ENCODE measurements at regions not wholly inside any gene's neighbourhood (a gene's known extent, or its start where the extent isn't known, plus 50 kb on each side); places are given as distances from the start of the nearest gene placed in this dataset.
"Not testable (repeated sequence)": the region's sequence is repeated elsewhere in the genome, so short reads cannot be mapped to it uniquely, and the experiment has no call there.

- no peaks in the 10 kb centered on the region for H3K27me3 ChIP-seq (ENCODE audit: insufficient read depth, low read length)
- no peaks in the 10 kb centered on the region for H3K9me3 ChIP-seq (ENCODE audit: insufficient read depth, low read depth, low read length)
These were observed 694.3 kb upstream of the TBX3 start for GRCh38 chr12:115378291-115378690.

DNA sequence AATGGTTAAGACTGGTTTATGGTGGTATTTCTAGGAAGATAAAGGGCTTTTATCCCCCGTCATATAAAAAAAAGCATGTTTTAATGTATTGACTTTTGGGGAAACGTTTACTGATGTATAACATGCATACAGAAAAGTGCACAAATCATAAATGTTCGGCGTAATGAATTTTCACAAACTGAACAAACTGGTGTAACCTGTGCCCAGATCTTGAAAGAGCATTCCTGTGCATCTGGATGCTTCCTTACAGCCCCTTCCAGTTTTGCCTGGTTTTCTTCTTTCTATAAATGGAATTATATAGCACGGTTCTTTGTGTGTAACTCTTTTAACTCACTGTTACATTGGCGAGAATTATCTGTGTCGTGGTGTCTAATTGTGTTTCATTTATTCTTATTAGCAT lies 693.8 kb upstream of the TBX3 start:
- Histone ChIP-seq H3K27me3 (ENCODE audit: insufficient read depth, low read length) (no peaks in the 10 kb centered on the region), H3K4me3 (ENCODE audit: low read length) (no peak overlapping the region), H3K9ac (ENCODE audit: low read depth, low read length) (no peak overlapping the region), H3K27ac (ENCODE audit: low read length) (no peak overlapping the region), H3K4me1 (ENCODE audit: insufficient read depth, low read length) (no peaks in the 10 kb centered on the region), H3K9me3 (ENCODE audit: insufficient read depth, low read depth, low read length) (no peaks in the 10 kb centered on the region), H3K36me3 (ENCODE audit: insufficient read depth, low read depth, low read length) (no peaks in the 10 kb centered on the region)

More at GRCh38 chr12:115378291-115378690, 694.3 kb upstream of the TBX3 start:
- Histone ChIP-seq H3K4me3 (ENCODE audit: low read length) (no peak overlapping the region), H3K9ac (ENCODE audit: low read depth, low read length) (no peak overlapping the region), H3K36me3 (ENCODE audit: insufficient read depth, low read depth, low read length) (no peaks in the 10 kb centered on the region), H3K27ac (ENCODE audit: low read length) (no peak overlapping the region), H3K4me1 (ENCODE audit: insufficient read depth, low read length) (no peaks in the 10 kb centered on the region)

GRCh38 chr12:115377230-115377629 lies 693.3 kb upstream of the TBX3 start:
- Histone ChIP-seq H3K4me3 (ENCODE audit: low read length) (no peak overlapping the region), H3K4me1 (ENCODE audit: insufficient read depth, low read length) (no peaks in the 10 kb centered on the region), H3K9me3 (ENCODE audit: insufficient read depth, low read depth, low read length) (no peaks in the 10 kb centered on the region), H3K27ac (ENCODE audit: low read length) (no peak overlapping the region), H3K27me3 (ENCODE audit: insufficient read depth, low read length) (no peaks in the 10 kb centered on the region), H3K36me3 (ENCODE audit: insufficient read depth, low read depth, low read length) (no peaks in the 10 kb centered on the region), H3K9ac (ENCODE audit: low read depth, low read length) (no peak overlapping the region)

- Histone ChIP-seq H3K4me1 (ENCODE audit: insufficient read depth, low read length) (no peaks in the 10 kb centered on the region), H3K9me3 (ENCODE audit: insufficient read depth, low read depth, low read length) (no peaks in the 10 kb centered on the region), H3K27ac (ENCODE audit: low read length) (no peak overlapping the region), H3K9ac (ENCODE audit: low read depth, low read length) (no peak overlapping the region), H3K36me3 (ENCODE audit: insufficient read depth, low read depth, low read length) (no peaks in the 10 kb centered on the region), H3K4me3 (ENCODE audit: low read length) (no peak overlapping the region), H3K27me3 (ENCODE audit: insufficient read depth, low read length) (no peaks in the 10 kb centered on the region)
These were observed 691.4 kb upstream of the TBX3 start for GRCh38 chr12:115375186-115375991.

- no peaks in the 10 kb centered on the region for H3K36me3 ChIP-seq (ENCODE audit: insufficient read depth, low read depth, low read length)
- H3K27me3 ChIP-seq (ENCODE audit: insufficient read depth, low read length), result no peaks in the 10 kb centered on the region
- no peak overlapping the region for H3K27ac ChIP-seq (ENCODE audit: low read length)
- no peak overlapping the region for H3K4me3 ChIP-seq (ENCODE audit: low read length)
- no peak overlapping the region for H3K9ac ChIP-seq (ENCODE audit: low read depth, low read length)
- no peaks in the 10 kb centered on the region for H3K4me1 ChIP-seq (ENCODE audit: insufficient read depth, low read length)
- no peaks in the 10 kb centered on the region for H3K9me3 ChIP-seq (ENCODE audit: insufficient read depth, low read depth, low read length)
These were observed 690.7 kb upstream of the TBX3 start for GRCh38 chr12:115374480-115375185.

GRCh38 chr12:115371711-115372110 lies 687.7 kb upstream of the TBX3 start:
- peaks cover 2% of the 10 kb centered on the region for H3K9me3 ChIP-seq (ENCODE audit: insufficient read depth, low read depth, low read length)
- H3K9ac ChIP-seq (ENCODE audit: low read depth, low read length), result no peak overlapping the region
- no peak overlapping the region for H3K4me3 ChIP-seq (ENCODE audit: low read length)
- H3K4me1 ChIP-seq (ENCODE audit: insufficient read depth, low read length), result no peaks in the 10 kb centered on the region
- H3K27ac ChIP-seq (ENCODE audit: low read length), result no peak overlapping the region
- no peaks in the 10 kb centered on the region for H3K36me3 ChIP-seq (ENCODE audit: insufficient read depth, low read depth, low read length)
- H3K27me3 ChIP-seq (ENCODE audit: insufficient read depth, low read length), result no peaks in the 10 kb centered on the region

GRCh38 chr12:115370650-115371049 lies 686.7 kb upstream of the TBX3 start:
- H3K27ac ChIP-seq (ENCODE audit: low read length), result no peak overlapping the region
- no peaks in the 10 kb centered on the region for H3K27me3 ChIP-seq (ENCODE audit: insufficient read depth, low read length)
- no peak overlapping the region for H3K9ac ChIP-seq (ENCODE audit: low read depth, low read length)
- no peaks in the 10 kb centered on the region for H3K4me1 ChIP-seq (ENCODE audit: insufficient read depth, low read length)
- H3K4me3 ChIP-seq (ENCODE audit: low read length), result no peak overlapping the region
- no peaks in the 10 kb centered on the region for H3K36me3 ChIP-seq (ENCODE audit: insufficient read depth, low read depth, low read length)
- H3K9me3 ChIP-seq (ENCODE audit: insufficient read depth, low read depth, low read length), result peaks cover 3% of the 10 kb centered on the region

DNA sequence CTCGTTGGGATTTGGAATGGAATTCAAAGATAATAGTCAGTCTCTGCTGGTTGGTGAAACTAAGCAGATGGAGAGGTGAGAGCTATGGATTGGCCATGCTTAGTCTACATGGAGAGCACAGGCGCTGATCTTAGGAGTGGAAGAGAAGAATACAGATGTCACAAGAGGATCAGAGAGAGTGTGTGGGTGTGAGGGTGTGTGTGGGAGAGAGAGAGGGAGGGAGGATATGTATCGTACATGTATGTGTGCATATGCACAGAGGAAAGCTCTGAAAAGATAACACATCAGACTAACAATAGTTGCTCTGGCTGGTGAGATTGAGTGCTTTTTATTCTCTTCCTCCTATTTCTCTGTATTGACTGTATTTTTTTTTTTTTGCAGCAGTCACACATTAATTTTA lies 686.2 kb upstream of the TBX3 start:
- no peaks in the 10 kb centered on the region for H3K27me3 ChIP-seq (ENCODE audit: insufficient read depth, low read length)
- no peak overlapping the region for H3K27ac ChIP-seq (ENCODE audit: low read length)
- H3K36me3 ChIP-seq (ENCODE audit: insufficient read depth, low read depth, low read length), result no peaks in the 10 kb centered on the region
- no peak overlapping the region for H3K9ac ChIP-seq (ENCODE audit: low read depth, low read length)
- H3K9me3 ChIP-seq (ENCODE audit: insufficient read depth, low read depth, low read length), result peaks cover 3% of the 10 kb centered on the region
- H3K4me1 ChIP-seq (ENCODE audit: insufficient read depth, low read length), result no peaks in the 10 kb centered on the region
- H3K4me3 ChIP-seq (ENCODE audit: low read length), result no peak overlapping the region

DNA sequence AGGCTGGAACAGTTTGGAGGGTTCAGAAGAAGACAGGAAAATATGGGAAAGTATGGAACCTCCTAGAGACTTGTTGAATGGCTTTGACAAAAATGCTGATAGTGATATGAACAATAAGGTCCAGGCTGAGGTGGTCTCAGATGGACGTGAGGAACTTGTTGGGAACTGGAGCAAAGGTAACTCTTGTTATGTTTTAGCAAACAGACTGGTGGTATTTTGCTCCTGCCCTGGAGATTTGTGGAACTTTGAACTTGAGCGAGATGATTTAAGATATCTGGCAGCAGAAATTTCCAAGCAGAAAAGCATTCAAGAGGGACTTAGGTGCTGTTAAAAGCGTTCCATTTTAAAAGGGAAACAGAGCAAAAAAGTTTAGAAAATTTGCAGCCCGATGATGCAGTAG lies 682.3 kb upstream of the TBX3 start:
- not testable (repeated sequence) for H3K27ac ChIP-seq (ENCODE audit: low read length); H3K9ac ChIP-seq (ENCODE audit: low read depth, low read length); H3K27me3 ChIP-seq (ENCODE audit: insufficient read depth, low read length)

DNA sequence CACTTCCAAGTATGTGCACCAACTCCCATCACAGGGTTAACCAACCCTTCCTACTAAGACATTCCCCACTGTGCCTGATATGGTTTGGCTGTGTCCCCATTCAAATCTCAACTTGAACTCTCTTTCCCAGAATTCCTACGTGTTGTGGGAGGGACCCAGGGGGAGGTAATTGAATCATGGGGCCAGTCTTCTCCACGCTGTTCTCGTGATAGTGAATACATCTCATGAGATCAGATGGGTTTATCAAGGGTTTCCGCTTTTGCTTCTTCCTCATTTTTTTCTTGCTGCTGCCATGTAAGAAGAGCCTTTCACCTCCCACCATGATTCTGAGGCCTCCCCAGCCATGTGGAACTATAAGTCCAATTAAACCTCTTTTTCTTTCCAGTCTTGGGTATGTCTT lies 681.8 kb upstream of the TBX3 start:
- H3K9me3 ChIP-seq (ENCODE audit: insufficient read depth, low read depth, low read length); H3K4me1 ChIP-seq (ENCODE audit: insufficient read depth, low read length); H3K36me3 ChIP-seq (ENCODE audit: insufficient read depth, low read depth, low read length); H3K27ac ChIP-seq (ENCODE audit: low read length); H3K4me3 ChIP-seq (ENCODE audit: low read length); H3K27me3 ChIP-seq (ENCODE audit: insufficient read depth, low read length); H3K9ac ChIP-seq (ENCODE audit: low read depth, low read length): not testable (repeated sequence)

More for the DNA sequence above, 682.3 kb upstream of the TBX3 start:
- not testable (repeated sequence) for H3K36me3 ChIP-seq (ENCODE audit: insufficient read depth, low read depth, low read length); H3K9me3 ChIP-seq (ENCODE audit: insufficient read depth, low read depth, low read length); H3K4me3 ChIP-seq (ENCODE audit: low read length); H3K4me1 ChIP-seq (ENCODE audit: insufficient read depth, low read length)

DNA sequence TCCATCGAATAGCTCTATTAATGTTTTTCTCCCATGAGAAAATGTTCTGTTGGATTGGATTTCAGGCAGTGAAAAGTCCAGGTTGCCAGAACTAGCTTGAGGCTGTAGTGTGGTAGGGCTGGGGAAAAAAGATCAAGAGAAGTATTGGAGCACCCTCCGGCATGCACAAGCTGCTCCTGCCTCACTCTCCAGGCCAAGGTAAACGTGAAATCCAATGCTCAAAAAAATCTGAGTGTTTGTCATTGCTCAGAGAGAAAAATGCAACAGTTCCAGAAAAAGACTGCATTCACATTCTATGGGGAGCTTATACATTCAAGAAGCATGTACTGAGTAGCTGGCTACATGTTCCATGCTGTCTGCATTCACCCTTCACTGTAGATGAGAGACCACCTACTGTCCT lies 680.9 kb upstream of the TBX3 start:
- Histone ChIP-seq H3K27ac (ENCODE audit: low read length) (no peak overlapping the region), H3K9ac (ENCODE audit: low read depth, low read length) (no peak overlapping the region), H3K4me3 (ENCODE audit: low read length) (no peak overlapping the region), H3K36me3 (ENCODE audit: insufficient read depth, low read depth, low read length) (no peaks in the 10 kb centered on the region), H3K27me3 (ENCODE audit: insufficient read depth, low read length) (no peaks in the 10 kb centered on the region), H3K9me3 (ENCODE audit: insufficient read depth, low read depth, low read length) (peaks cover 3% of the 10 kb centered on the region), H3K4me1 (ENCODE audit: insufficient read depth, low read length) (no peaks in the 10 kb centered on the region)

- Histone ChIP-seq H3K9me3 (ENCODE audit: insufficient read depth, low read depth, low read length) (peaks cover 3% of the 10 kb centered on the region; the same call in 1 of the 2 replicates), H3K27ac (ENCODE audit: low read length) (no peak overlapping the region), H3K9ac (ENCODE audit: low read depth, low read length) (no peak overlapping the region)
These were observed 678.5 kb upstream of the TBX3 start for GRCh38 chr12:115362339-115362976.

More at GRCh38 chr12:115362339-115362976, 678.5 kb upstream of the TBX3 start:
- Histone ChIP-seq H3K4me3 (ENCODE audit: low read length) (no peak overlapping the region), H3K4me1 (ENCODE audit: insufficient read depth, low read length) (no peaks in the 10 kb centered on the region), H3K27me3 (ENCODE audit: insufficient read depth, low read length) (no peaks in the 10 kb centered on the region), H3K36me3 (ENCODE audit: insufficient read depth, low read depth, low read length) (no peaks in the 10 kb centered on the region)

Measured in iPS-20b (cell line).